ENCODE measurements at regions not wholly inside any gene's neighbourhood (a gene's known extent, or its start where the extent isn't known, plus 50 kb on each side); places are given as distances from the start of the nearest gene placed in this dataset.

GRCh38 chr7:155388561-155388960 is 69.4 kb upstream of the EN2 start:
- intact Hi-C loops (cut with DNase I; ENCODE audit: low total_unique reads), result no loop called here
- H3K27ac ChIP-seq, result no peak overlapping the region
- TF ChIP-seq EP300 (IDR thresholded peaks at IDR 0.05), result no peak
- TF ChIP-seq POLR2AphosphoS5 (IDR thresholded peaks at IDR 0.05), result no peak
- TF ChIP-seq POLR2A (IDR thresholded peaks at IDR 0.05), result no peak
- no peak for TF ChIP-seq CTCF (IDR thresholded peaks at IDR 0.05)
- no peaks in the 10 kb centered on the region for H3K36me3 ChIP-seq
- no peak for DNase-seq
- no peak overlapping the region for H3K4me3 ChIP-seq
- no peaks in the 10 kb centered on the region for H3K4me1 ChIP-seq
- WGBS, 5 donors, result 53 to 75% (median 63%) methylated on average over 5 to 11 of the region's 11 CpGs
- H3K27me3 ChIP-seq, result peaks cover 0 to 95% (median 47%) of the 10 kb centered on the region in 3 donors
- H3K9me3 ChIP-seq, result no peaks in the 10 kb centered on the region

GRCh38 chr7:155391414-155391813 is 66.5 kb upstream of the EN2 start:
- intact Hi-C loops (cut with DNase I; ENCODE audit: low total_unique reads), result no loop called here
- 68 to 81% (median 80%) methylated on average over 8 of the region's 8 CpGs for WGBS, 5 donors
- no peaks in the 10 kb centered on the region for H3K4me1 ChIP-seq
- peaks cover 0 to 95% (median 32%) of the 10 kb centered on the region in 3 donors for H3K27me3 ChIP-seq
- H3K36me3 ChIP-seq, result no peaks in the 10 kb centered on the region
- no peak overlapping the region for H3K27ac ChIP-seq
- H3K9me3 ChIP-seq, result no peaks in the 10 kb centered on the region
- DNase-seq, result no peak
- H3K4me3 ChIP-seq, result no peak overlapping the region
- no peak for TF ChIP-seq POLR2AphosphoS5 (IDR thresholded peaks at IDR 0.05)
- TF ChIP-seq CTCF (IDR thresholded peaks at IDR 0.05), result no peak
- TF ChIP-seq EP300 (IDR thresholded peaks at IDR 0.05), result no peak
- TF ChIP-seq POLR2A (IDR thresholded peaks at IDR 0.05), result no peak

GRCh38 chr7:155392726-155393570 is 65.0 kb upstream of the EN2 start:
- Histone ChIP-seq H3K36me3 (no peaks in the 10 kb centered on the region), H3K4me3 (no peak overlapping the region), H3K4me1 (no peaks in the 10 kb centered on the region), H3K27me3 (peaks cover 0 to 96% (median 22%) of the 10 kb centered on the region in 3 donors), H3K27ac (no peak overlapping the region), H3K9me3 (no peaks in the 10 kb centered on the region)
- no peak for TF ChIP-seq CTCF (IDR thresholded peaks at IDR 0.05)
- intact Hi-C loops (cut with DNase I; ENCODE audit: low total_unique reads), result no loop called here
- WGBS, 5 donors, result 58 to 75% (median 66%) methylated on average over 10 to 11 of the region's 11 CpGs
- DNase-seq, result no peak

- peaks cover 0 to 95% (median 10%) of the 10 kb centered on the region in 3 donors for H3K27me3 ChIP-seq
- H3K4me1 ChIP-seq, result no peaks in the 10 kb centered on the region
- intact Hi-C loops (cut with DNase I; ENCODE audit: low total_unique reads), result no loop called here
- no peak overlapping the region for H3K4me3 ChIP-seq
- no peak for DNase-seq
- H3K9me3 ChIP-seq, result no peaks in the 10 kb centered on the region
- 87 to 91% (median 90%) methylated on average over 4 to 7 of the region's 7 CpGs for WGBS, 5 donors
- H3K36me3 ChIP-seq, result no peaks in the 10 kb centered on the region
- H3K27ac ChIP-seq, result no peak overlapping the region
- no peak for TF ChIP-seq POLR2AphosphoS5 (IDR thresholded peaks at IDR 0.05)
- TF ChIP-seq CTCF (IDR thresholded peaks at IDR 0.05), result no peak
- TF ChIP-seq EP300 (IDR thresholded peaks at IDR 0.05), result no peak
- no peak for TF ChIP-seq POLR2A (IDR thresholded peaks at IDR 0.05)
Measured at GRCh38 chr7:155394413-155394812, 63.5 kb upstream of the EN2 start.
